ENCODE measurements at regions not wholly inside any gene's neighbourhood (a gene's known extent, or its start where the extent isn't known, plus 50 kb on each side); places are given as distances from the start of the nearest gene placed in this dataset.
"Not testable (repeated sequence)": the region's sequence is repeated elsewhere in the genome, so short reads cannot be mapped to it uniquely, and the experiment has no call there.

DNA sequence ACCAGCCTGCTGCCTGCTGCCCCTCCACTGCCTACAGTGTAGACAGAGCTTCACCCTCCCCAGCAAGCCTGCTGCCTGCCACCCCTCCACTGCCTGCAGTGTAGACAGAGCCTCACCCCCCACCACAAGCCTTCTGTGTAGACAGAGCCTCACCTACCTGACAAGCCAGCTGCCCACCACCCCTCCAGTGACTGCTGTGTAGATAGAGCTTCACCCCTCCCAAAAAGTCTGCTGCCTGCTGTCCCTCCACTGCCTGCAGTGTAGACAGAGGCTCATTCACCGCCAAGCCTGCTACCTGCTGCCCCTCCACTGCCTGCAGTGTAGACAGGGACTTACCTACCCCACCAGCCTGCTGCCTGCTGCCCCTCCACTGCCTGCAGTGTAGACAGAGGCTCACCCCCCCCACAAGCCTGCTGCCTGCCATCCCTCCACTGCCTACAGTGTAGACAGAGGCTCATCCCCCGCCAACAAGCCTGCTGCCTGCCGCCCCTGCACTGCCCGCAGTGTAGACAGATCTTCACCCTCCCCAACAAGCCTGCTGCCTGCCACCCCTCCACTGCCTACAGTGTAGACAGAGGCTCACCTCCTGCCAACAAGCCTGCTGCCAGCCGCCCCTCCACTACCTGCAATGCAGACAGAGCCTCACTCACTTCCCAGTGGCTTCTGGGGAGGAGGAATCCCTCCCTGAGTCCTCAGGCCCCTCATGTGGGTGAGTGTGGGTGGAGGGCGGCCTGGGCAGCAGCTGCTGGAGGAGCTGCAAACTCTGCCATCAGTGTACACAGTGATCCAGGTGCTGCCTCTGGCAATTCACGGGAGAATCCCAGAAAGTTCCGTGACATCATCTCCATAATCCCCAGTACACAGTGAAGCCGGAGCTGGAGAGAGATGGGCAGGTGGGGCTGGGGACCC lies 140.9 kb downstream of the DLL1 start:
- DNase-seq (ENCODE audit: low read depth in 2 of 2) = no peak

DNA sequence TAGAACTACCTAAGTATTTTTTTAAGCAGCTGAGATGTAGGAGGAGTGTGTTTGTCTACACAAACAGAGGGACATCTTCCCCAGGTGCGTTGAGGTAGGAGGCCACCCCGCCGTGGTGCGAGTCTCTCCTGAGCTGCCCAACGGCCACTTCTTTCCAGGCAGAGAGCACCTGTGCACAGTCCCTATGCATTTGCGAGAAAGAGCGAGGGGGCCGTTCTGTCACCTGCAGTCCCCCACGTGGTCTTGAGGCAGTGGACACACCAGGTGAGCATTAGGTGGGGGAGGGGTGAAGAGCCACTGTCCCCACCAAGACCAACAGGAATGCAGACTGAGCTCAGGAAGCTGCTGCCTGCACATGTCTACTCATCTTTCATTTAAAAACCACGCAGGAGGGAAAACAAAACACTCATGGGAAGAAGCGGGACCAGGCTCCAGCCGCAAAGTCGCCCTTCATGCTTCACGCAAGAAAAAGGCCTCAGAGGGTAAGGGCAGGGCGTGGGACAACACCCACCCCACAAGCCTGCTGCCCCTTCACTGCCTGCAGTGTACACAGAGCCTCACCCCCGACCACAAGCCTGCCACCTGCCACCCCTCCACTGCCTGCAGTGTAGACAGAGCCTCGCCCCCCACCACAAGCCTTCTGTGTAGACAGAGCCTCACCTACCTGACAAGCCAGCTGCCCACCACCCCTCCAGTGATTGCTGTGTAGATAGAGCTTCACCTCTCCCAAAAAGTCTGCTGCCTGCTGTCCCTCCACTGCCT lies 142.0 kb downstream of the DLL1 start:
- DNase-seq (ENCODE audit: low read depth in 2 of 2) = no peak

DNA sequence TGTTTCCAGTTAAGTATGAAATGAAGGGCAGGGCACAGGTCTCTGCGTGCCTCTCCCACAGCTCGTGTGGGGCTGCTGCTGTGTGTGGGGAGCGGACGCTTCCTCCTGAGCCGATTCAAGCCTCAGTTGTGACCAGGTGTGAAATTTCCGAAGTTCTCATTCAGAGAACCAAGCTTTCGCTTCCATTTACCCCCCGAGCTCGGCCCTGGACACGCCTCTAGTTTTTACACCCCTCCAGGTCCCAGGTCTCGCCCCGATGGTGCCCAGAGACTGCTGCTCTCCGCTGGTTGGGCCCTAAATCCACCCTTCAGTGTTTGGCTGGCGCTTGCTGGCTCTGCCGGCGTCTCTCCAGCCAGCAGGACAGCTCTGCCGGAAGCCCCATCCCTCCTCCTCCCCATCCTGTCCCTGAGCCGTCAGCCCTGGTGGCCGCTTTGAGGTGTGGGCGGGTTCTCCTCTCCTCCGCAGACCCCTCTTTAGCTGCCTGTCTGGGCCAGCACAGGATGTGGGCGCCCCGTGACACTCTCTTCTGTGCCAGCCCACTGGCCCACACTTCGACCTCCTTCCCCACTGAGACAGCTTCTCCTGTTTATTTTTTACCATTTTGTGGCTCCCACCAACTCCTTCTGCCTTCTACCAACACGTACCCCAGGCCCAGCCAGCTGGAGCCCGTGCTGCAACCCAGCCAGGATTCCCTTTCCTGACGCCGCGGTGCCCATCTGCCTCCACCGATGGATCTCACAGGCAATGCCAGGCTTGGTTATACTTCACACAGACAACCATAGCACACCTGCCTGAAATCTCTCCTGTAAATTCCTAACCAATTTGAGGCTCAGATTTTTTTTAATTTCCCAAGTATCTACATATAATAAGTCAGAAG lies 142.8 kb downstream of the DLL1 start:
- peak; percentile 46 to 53 for DNase-seq (ENCODE audit: low read depth in 2 of 2)

GRCh38 chr6:170147056-170147787 lies 143.7 kb downstream of the DLL1 start:
- no peak for DNase-seq (ENCODE audit: low read depth in 2 of 2)

DNA sequence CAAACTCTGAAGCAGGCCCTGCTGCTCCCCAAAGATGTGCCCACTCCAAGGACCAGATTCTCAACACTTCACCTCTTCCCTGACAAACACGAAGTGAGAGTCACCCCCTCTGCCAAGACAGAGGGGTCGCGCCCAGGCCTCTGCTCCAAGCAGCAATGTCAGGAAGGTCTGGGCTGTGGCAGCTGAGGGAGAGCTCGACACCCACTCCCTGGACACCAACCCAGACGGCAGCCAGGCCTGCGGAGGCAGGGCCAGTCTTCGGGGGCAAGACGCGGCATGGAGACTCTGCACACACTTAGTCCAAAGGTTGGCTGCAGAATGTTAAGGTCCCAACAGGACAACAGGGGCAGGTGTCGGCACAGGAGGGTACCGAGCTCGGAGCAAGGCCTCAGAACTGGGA lies 144.2 kb downstream of the DLL1 start:
- no peak for DNase-seq (ENCODE audit: low read depth in 2 of 2)

DNA sequence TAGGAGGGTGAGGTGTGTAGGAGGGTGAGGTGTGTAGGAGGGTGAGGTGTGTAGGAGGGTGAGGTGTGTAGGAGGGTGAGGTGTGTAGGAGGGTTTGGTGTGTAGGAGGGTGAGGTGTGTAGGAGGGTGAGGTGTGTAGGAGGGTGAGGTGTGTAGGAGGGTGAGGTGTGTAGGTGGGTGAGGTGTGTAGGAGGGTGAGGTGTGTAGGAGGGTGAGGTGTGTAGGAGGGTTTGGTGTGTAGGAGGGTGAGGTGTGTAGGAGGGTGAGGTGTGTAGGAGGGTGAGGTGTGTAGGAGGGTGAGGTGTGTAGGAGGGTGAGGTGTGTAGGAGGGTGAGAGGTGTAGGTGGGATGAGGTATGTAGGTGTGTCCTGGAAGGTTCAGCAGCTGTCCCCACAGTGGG lies 144.7 kb downstream of the DLL1 start:
- not testable (repeated sequence) for DNase-seq (ENCODE audit: low read depth in 2 of 2)

DNA sequence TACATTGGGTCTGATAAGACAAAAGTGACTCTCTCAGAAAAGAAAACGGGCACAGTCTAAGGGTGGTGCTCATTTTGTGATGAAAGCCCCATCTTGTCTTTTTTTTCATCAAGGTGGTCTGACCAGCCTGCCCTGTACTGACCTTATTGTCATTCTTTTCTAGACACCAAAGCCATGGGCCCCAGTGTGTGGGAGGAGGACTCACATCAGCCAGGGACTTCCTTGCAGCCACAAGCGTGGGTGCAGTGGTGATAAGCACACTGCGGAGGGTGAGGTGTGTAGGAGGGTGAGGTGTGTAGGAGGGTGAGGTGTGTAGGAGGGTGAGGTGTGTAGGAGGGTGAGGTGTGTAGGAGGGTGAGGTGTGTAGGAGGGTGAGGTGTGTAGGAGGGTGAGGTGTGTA lies 145.2 kb downstream of the DLL1 start:
- DNase-seq (ENCODE audit: low read depth in 2 of 2) = not testable (repeated sequence)

DNA sequence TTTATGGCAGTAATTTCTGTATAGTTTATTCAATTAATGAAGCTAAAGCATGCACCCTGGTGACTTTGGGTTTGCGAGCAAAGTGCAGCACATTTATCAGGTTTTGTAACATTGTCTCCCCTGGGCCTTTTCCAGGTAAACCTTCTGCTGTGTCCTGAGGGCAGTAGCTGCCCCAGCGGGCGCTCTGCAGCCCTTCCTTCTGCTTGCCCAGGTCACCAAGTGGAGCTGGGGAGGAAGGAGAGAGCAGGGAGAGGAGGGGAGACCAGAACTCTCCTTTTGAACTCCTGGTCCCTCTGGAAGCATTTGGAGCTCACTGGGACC lies 145.6 kb downstream of the DLL1 start:
- no peak for DNase-seq (ENCODE audit: low read depth in 2 of 2)

GRCh38 chr6:170144571-170145271 lies 146.2 kb downstream of the DLL1 start:
- no peak for DNase-seq (ENCODE audit: low read depth in 2 of 2)

- no peak for DNase-seq (ENCODE audit: low read depth in 2 of 2)
Measured at GRCh38 chr6:170143401-170144150, 147.3 kb downstream of the DLL1 start.

GRCh38 chr6:170142559-170142958 lies 148.3 kb downstream of the DLL1 start:
- no peak for DNase-seq (ENCODE audit: low read depth in 2 of 2)

DNA sequence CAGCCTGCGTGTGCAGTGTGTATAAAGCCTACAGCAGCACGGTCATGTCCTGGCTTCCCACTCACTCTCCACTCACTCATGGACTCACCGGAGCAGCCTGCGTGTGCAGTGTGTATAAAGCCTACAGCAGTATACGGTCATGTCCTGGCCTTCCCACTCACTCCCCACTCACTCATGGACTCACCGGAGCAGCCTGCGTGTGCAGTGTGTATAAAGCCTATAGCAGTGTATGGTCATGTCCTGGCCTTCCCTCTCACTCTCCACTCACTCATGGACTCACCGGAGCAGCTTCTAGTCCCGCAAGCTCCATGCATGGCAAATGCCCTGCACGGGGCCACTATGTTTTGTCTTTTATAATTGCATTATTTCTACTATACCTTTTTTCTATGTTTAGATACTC lies 149.8 kb downstream of the DLL1 start:
- DNase-seq (ENCODE audit: low read depth in 2 of 2) = not testable (repeated sequence)

GRCh38 chr6:170140129-170140528 lies 150.7 kb downstream of the DLL1 start:
- no peak for DNase-seq (ENCODE audit: low read depth in 2 of 2)

- no peak for DNase-seq (ENCODE audit: low read depth in 2 of 2)
Measured at GRCh38 chr6:170139531-170139930, 151.3 kb downstream of the DLL1 start.

GRCh38 chr6:170139046-170139445 lies 151.8 kb downstream of the DLL1 start:
- not testable (repeated sequence) for DNase-seq (ENCODE audit: low read depth in 2 of 2)

DNA sequence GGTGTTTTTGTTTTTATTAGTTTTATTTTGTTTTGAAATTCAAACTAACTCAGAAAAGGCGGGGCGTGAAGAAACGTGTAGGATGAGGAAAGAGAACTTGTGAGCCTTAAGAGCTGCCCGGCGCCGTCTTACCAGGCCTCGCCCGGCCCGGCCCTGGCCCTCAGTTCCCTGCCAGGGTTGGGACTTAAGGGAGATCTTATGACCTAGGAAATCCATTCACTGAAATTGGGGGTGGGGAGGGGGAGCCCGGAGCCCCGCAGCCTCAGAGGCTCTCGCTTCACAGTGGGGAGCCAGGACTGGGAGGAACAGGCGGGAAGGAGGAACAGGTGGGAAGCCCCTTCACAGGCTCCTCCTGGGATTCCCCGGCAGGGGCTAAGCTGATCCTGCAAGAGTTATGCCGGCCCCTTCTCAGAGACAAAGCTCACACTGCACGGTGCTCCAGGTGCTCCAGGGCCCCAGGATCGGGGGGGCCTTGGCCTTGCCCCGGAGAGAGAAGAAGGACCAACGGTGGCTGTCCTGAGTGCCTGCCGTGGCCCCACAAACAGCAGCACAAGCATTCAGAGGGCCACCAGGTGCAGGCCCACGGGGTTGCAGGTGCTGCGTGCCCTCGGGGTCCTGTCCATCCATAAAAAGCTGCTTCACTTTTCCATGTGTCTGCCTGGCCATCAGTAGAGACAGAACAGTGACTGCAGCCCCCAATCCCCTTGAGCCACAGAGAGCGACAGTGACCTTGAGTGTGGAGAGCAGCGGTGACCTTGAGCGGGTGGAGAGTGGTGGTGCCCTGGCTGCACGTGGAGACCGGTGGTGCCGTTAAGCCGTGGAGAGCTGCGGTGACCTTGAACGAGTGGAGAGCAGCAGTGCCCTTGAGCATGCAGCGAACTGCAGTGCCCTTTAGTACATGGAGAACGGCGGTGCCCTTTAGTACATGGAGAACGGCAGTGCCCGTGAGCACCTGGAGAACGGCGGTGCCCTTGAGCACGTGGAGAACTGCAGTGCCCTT lies 152.7 kb downstream of the DLL1 start:
- DNase-seq (ENCODE audit: low read depth in 2 of 2) = no peak

DNA sequence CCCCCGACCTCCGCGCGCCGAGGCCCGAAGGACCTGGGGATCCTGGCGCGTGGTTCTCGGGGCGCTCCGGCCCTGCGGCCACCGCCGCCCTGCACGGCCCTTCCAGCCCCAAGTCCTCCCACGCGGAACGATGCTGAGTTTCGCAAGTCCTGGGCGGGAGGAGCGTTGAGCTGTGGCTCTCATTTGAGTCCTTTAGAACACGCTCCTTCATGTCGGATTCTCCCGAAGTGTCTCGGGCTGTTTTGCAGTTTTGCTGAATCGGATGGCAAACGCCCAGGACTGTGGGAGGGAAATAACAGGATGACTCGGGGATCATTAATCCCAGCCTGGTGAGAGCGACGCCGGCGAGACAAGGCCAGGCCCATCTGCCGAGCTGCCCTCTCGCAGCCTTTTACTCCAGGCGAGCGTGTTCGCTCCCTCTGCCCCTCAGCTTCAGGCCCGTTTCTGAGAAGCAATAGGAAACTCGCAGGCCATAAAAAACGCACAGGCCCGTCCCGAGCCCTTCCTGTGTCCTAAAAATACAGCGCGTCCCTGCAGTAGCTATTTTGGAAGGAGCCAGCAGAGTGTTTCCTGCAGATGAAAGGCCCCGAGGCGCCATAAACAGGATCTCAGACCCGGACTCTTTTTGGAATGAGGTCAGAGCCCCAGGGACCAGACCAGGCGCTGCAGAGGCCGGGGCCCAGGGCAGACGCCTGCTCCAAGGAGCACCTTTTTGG lies 153.5 kb downstream of the DLL1 start:
- DNase-seq (ENCODE audit: low read depth in 2 of 2) = no peak

GRCh38 chr6:170136541-170137175 lies 154.2 kb downstream of the DLL1 start:
- DNase-seq (ENCODE audit: low read depth in 2 of 2) = no peak
